Fibroblast of mammary gland (primary cell): ENCODE measurements at regions not wholly inside any gene's neighbourhood (a gene's known extent, or its start where the extent isn't known, plus 50 kb on each side); places are given as distances from the start of the nearest gene placed in this dataset.
"Not testable (repeated sequence)": the region's sequence is repeated elsewhere in the genome, so short reads cannot be mapped to it uniquely, and the experiment has no call there.

Experiments used
- DNase-seq: peaks from one replicate; pipeline ENCODE4 v3.0.0-alpha.2; 2010; ENCODE audit warnings: low read depth
- H3K4me3 ChIP-seq: 2 replicates; pipeline ENCODE4 v1.5.1; 2011; ENCODE audit warnings: low read depth, mild to moderate bottlenecking, low read length, moderate library complexity; ENCODE audit not compliant: control insufficient read depth
- CTCF ChIP-seq: conservative IDR thresholded peaks from 2 replicates; pipeline ENCODE4 v1.5.1; 2011; ENCODE audit warnings: low read depth, low read length, inconsistent platforms; ENCODE audit not compliant: control insufficient read depth, insufficient read depth

DNA sequence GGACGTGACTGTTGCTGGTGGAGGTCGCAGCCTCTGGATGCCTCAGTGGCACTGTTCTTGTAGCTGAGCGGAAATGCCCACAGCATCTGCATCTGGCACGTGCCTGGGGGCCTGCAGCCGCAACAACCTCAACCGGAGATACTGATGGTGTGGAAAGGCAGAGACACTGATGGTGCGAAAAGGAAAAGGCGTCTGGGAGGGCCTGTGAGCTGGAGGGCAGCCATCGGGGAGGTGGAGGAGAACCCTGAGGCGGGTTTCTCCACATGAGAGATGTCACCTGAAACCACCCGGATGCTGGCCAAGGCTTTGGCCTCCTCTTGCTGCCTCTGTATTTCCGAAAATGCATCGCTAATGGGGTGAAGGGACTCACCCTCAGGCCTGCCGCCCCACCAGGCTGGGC is 284.8 kb upstream of the WSB1 start:
- H3K4me3 ChIP-seq = no peak overlapping the region
- TF ChIP-seq CTCF = no peak
- DNase-seq = no peak

DNA sequence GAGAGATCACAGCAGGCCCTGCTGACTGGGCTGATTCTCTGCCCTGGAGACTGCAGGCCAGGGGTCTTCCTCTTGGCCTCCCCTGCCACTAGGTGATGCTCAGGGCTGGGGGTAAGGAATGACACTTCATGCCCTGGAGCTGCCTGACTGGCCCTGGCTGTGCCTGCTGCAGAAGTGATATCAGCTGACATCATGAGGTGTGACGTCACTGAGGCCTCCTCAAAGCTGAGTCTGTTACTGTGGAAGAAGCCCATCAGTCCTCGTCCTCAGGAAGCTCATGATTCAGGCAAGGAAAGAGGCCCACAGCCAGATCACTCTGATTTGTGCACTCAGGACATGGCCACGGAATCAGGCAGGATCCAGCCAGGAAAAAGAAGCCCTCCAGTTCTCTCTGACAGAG is 283.8 kb upstream of the WSB1 start:
- not testable (repeated sequence) for H3K4me3 ChIP-seq, DNase-seq

GRCh38 chr17:27030552-27030951 is 263.4 kb upstream of the WSB1 start:
- DNase-seq, H3K4me3 ChIP-seq: not testable (repeated sequence)

DNA sequence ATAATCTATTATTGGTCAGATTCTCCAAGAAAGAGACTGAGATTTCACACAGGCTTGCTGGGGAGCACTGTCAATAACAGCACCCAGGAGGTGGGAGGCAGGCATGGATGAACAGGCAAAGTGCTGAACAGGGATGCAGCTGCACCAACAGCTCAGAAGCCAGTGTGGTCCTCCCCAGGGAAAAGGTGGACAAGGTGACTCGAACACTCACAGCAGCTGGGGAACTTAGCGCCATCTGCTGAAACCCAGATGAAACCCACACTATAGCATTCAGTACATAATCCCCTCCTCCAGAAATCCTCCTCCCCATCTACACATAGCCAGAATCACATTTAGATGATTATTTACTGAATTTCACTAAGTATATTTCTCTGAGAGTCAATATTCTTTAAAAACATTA is 255.2 kb upstream of the WSB1 start:
- TF ChIP-seq CTCF = no peak

DNA sequence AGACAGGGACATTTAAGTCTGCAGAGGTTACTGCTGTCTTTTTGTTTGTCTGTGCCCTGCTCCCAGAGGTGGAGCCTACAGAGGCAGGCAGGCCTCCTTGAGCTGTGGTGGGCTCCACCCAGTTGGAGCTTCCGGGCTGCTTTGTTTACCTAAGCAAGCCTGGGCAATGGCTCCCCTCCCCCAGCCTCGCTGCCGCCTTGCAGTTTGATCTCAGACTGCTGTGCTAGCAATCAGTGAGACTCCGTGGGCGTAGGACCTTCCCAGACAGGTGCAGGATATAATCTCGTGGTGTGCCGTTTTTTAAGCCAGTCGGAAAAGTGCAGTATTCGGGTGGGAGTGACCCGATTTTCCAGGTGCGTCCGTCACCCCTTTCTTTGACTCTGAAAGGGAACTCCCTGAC is 248.9 kb upstream of the WSB1 start:
- H3K4me3 ChIP-seq, DNase-seq: not testable (repeated sequence)

More for the DNA sequence above, 255.2 kb upstream of the WSB1 start:
- H3K4me3 ChIP-seq = no peak overlapping the region
- no peak for DNase-seq

DNA sequence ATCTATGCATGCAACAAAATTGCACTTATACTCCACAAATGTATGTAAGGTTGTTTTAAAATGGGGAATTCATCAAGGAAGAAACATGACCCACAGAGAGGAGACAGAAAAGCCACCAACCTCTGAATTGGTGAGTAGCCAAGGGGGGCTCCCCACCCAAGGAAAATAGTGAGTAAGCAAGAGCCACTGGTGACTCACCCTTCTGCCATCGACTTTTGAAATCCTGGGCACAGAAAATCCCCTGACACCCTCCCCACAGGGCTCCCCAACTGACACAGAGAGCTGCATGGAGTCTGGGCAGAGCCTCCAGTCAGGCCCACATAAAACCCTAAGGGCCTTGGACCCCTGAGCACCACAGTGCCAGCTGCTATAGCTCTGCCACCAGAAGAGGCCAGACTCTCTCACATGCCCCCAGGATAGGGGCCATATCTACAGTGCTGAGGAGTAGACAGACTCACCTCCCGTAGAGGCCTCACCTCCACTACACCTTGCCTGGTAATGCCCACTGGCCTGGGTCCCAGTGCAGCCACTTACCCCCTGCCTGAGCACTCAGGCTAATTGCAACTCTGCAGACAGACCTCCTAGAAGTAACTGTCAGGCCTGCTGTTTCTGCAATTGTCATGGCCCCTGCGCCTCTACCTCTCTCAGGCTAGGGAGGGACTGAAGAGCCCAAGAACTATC is 244.7 kb upstream of the WSB1 start:
- DNase-seq = no peak
- no peak for TF ChIP-seq CTCF
- H3K4me3 ChIP-seq = no peak overlapping the region

- no peak for TF ChIP-seq CTCF
- no peak for DNase-seq
- H3K4me3 ChIP-seq = no peak overlapping the region
Observed at GRCh38 chr17:27065588-27065987, 228.3 kb upstream of the WSB1 start.

DNA sequence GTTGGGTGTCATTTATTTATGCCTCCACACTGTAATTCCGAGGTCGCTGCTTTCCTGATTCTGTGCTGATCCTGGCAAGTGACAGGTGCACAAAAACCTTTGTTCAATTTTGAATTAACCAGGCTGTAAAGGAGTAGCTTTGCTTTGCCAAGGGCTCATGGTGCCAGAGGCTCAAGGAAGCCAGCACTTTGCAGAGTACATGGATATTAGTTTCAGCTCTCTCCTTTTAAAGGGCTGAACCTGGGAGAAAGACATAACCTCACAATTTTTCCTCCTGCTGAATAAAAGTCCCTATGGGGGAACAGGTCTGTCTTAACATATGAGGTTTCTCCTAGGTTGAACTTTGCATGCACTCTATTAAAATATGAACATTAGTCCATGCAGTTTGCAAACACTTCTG is 227.6 kb upstream of the WSB1 start:
- H3K4me3 ChIP-seq = no peak overlapping the region
- no peak for TF ChIP-seq CTCF
- DNase-seq = no peak
